HCT116 (cell line): ENCODE measurements at regions not wholly inside any gene's neighbourhood (a gene's known extent, or its start where the extent isn't known, plus 50 kb on each side); places are given as distances from the start of the nearest gene placed in this dataset.

Experiments used
- ATAC-seq: fragments of 200-7000 bp; cut with Tn5 transposase; 2 replicates; pipeline ENCODE4 v1.9.1; 2020; ENCODE audit warnings: mild to moderate bottlenecking, moderate library complexity
- BruUV-seq: library from RNA; stranded (reverse); fragments of 400-500 nt; replicated peaks from 2 replicates; lab custom pipeline; 2021; lab: Mats Ljungman, UMichigan
- CTCF ChIA-PET: fragments of 300-600 bp; sonication (Branson Sonifier 250); formaldehyde crosslinking; loops from one replicate; lab custom pipeline; 2021; ENCODE audit warnings: antibody characterized with exemption; lab: Charles Lee
- POLR2A ChIA-PET: fragments of 300-600, 350-600 bp; sonication (Branson Sonifier 250); formaldehyde crosslinking; loops from one replicate; lab custom pipeline; 2021; ENCODE audit warnings: antibody characterized with exemption; lab: Charles Lee
- RAD21 ChIA-PET, 2 experiments: fragments of 300-600 bp; sonication (Branson Sonifier 250); formaldehyde crosslinking; loops; one replicate each; lab custom pipeline; 2023; ENCODE audit warnings: low total read pairs in 2 of 2; ENCODE audit not compliant: uncharacterized antibody in 2 of 2, unreplicated experiment in 2 of 2, low non-redundant PET in 1 of 2; lab: Charles Lee
- DNase-seq: peaks from one replicate; pipeline ENCODE4 v3.0.0-alpha.2; 2010; ENCODE audit warnings: low read depth, low spot score
- H2AFZ ChIP-seq: fragments of 200-600 bp; shearing (Covaris generic), sonication (generic); 2 replicates; pipeline ENCODE4 v1.6.1; 2017; ENCODE audit warnings: low read depth, mixed run types, mixed read lengths, antibody characterized with exemption, low read length; ENCODE audit not compliant: poor library complexity, severe bottlenecking
- H3K27ac ChIP-seq: 2 replicates; pipeline ENCODE4 v1.5.1; 2012; ENCODE audit warnings: low read depth, low read length
- H3K27me3 ChIP-seq: fragments of 200-600 bp; sonication (generic); 2 replicates; pipeline ENCODE4 v1.6.1; 2016; ENCODE audit warnings: mixed run types, low read length, mixed read lengths; ENCODE audit not compliant: insufficient read depth
- H3K36me3 ChIP-seq, 2 experiments: fragments of 200-500 bp in 1 of 2; fragments of 200-600 bp in 1 of 2; sonication (Bioruptor generic) in 1 of 2; sonication (generic) in 1 of 2; 2 replicates each; pipeline versions ENCODE4 v1.5.1 to v1.6.1; 2014 to 2016; ENCODE audit warnings: low read length in 2 of 2, inconsistent platforms in 1 of 2, mixed read lengths in 1 of 2, mixed run types in 1 of 2; ENCODE audit not compliant: insufficient read depth in 2 of 2, control insufficient read depth in 1 of 2
- H3K4me1 ChIP-seq, 2 experiments: fragments of 200-600 bp in 1 of 2; sonication (generic) in 1 of 2; 2 replicates each; pipeline versions ENCODE4 v1.5.1 to v1.6.1; 2012 to 2017; ENCODE audit warnings: low read length in 2 of 2, inconsistent platforms in 1 of 2, mild to moderate bottlenecking in 1 of 2, mixed read lengths in 1 of 2, mixed run types in 1 of 2, moderate library complexity in 1 of 2; ENCODE audit not compliant: insufficient read depth in 2 of 2, control insufficient read depth in 1 of 2
- H3K4me2 ChIP-seq: fragments of 200-600 bp; sonication (generic); 2 replicates; pipeline ENCODE4 v1.6.1; 2017; ENCODE audit warnings: mixed run types, low read length, mixed read lengths
- H3K4me3 ChIP-seq, 2 experiments: fragments of 200-600 bp in 1 of 2; sonication (generic) in 1 of 2; replicated peaks in 1 of 2; 2 replicates each; pipeline ENCODE4 v1.5.1; 2011 to 2016; ENCODE audit warnings: low read length in 2 of 2, control low read depth in 1 of 2, low read depth in 1 of 2, mild to moderate bottlenecking in 1 of 2, mixed read lengths in 1 of 2, mixed run types in 1 of 2
- H3K79me2 ChIP-seq: fragments of 200-600 bp; sonication (generic); 2 replicates; pipeline ENCODE4 v1.6.1; 2017; ENCODE audit warnings: mild to moderate bottlenecking, mixed run types, low read length, moderate library complexity, mixed read lengths; ENCODE audit not compliant: insufficient read depth
- H3K9ac ChIP-seq: fragments of 200-600 bp; sonication (generic); 2 replicates; pipeline ENCODE4 v1.6.1; 2016; ENCODE audit warnings: low read length, mixed read lengths
- H3K9me2 ChIP-seq: fragments of 200-600 bp; sonication (generic), shearing (Covaris generic); 2 replicates; pipeline ENCODE4 v1.6.1; 2017; ENCODE audit warnings: mixed run types, mild to moderate bottlenecking, moderate library complexity; ENCODE audit not compliant: insufficient read depth
- H3K9me3 ChIP-seq, 2 experiments: fragments of 200-500 bp in 1 of 2; fragments of 200-600 bp in 1 of 2; sonication (Bioruptor generic) in 1 of 2; sonication (generic) in 1 of 2; 2 replicates each; pipeline ENCODE4 v1.6.1; 2014 to 2017; ENCODE audit warnings: low read length in 2 of 2, mixed read lengths in 2 of 2, inconsistent platforms in 1 of 2, low read depth in 1 of 2, mild to moderate bottlenecking in 1 of 2, mixed run types in 1 of 2, moderate library complexity in 1 of 2; ENCODE audit not compliant: control insufficient read depth in 1 of 2, insufficient read depth in 1 of 2
- H4K20me1 ChIP-seq: fragments of 200-600 bp; sonication (generic), shearing (Covaris generic); 2 replicates; pipeline ENCODE4 v1.6.1; 2017; ENCODE audit warnings: mixed run types, mild to moderate bottlenecking, moderate library complexity; ENCODE audit not compliant: insufficient read depth
- CBX3 ChIP-seq: IDR thresholded peaks from 2 replicates; pipeline ENCODE4 v1.6.1; 2012; ENCODE audit warnings: low read depth
- POLR2AphosphoS5 ChIP-seq: IDR thresholded peaks from 2 replicates; pipeline ENCODE4 v1.6.1; 2011; ENCODE audit warnings: mild to moderate bottlenecking, low read depth, low read length, moderate library complexity
- SIN3A ChIP-seq: IDR thresholded peaks from 2 replicates; pipeline ENCODE4 v1.6.1; 2012; ENCODE audit warnings: low read depth
- SP1 ChIP-seq: IDR thresholded peaks from 2 replicates; pipeline ENCODE4 v1.6.1; 2012; ENCODE audit warnings: low read depth
- TCF7L2 ChIP-seq: IDR thresholded peaks from 2 replicates; pipeline ENCODE4 v1.7.0; 2011; ENCODE audit warnings: borderline replicate concordance, inconsistent platforms; ENCODE audit not compliant: insufficient read depth, insufficient read length; ENCODE audit errors: extremely low read depth
- YY1 ChIP-seq: IDR thresholded peaks from 2 replicates; pipeline ENCODE4 v1.6.1; 2011; ENCODE audit warnings: low read length, low read depth, moderate library complexity, mild to moderate bottlenecking; ENCODE audit not compliant: insufficient replicate concordance; ENCODE audit errors: extremely low read depth
- ZFX ChIP-seq: fragments of 450-650 bp; IDR thresholded peaks from 2 replicates; pipeline ENCODE4 v1.6.1; 2017
- ZNF274 ChIP-seq: fragments of 200-500 bp; sonication (Bioruptor generic); IDR thresholded peaks from 2 replicates; pipeline ENCODE4 v1.6.1; 2014; ENCODE audit warnings: mild to moderate bottlenecking, low read depth, low read length, inconsistent platforms
- intact Hi-C: fragments of 100-400 bp; cut with micrococcal nuclease; formaldehyde crosslinking; loops from 2 replicates; pipeline ENCODE4 v1.10.0; 2022
- TF ChIP-seq, protein P1 (sequence below): IDR thresholded peaks from 2 replicates; pipeline ENCODE4 v1.6.1; 2012

DNA sequence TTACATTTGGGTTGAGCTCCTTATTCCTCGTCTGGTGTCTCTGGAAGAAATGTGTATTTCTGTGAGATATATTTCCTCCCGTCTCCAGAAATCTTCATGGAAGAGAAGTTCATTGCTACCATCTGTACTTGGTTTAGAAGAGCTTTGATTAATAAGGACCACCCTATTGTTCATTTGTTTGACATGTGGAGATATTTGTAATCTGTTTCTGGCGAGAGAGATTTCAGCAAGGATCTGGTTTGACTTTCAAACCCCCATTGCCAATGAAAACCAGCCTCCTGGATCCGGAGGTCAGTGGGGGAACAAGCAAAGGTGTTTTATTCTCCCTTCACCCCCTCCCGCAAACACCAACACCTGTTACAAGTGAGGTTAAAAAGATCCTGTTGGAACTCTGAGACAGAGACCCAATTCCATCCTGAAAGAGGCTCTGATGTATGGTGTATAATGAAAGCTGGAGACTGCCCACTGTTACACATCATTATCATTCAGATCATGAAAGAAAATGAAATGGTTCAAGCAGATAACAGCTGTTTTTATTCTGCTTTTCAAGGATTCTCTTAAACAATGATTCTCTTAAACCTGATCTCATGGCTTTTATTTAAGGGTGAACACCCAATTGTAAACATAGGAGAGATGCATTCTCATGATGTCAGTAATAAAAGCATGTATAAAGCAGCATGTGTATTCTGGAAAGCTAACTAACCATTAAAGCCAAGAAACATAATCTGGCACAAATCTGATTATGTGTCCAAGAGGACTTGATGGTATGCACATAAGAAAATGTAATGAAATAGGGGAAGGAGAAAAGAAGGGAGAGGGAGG lies 393.5 kb upstream of the ADGRL2 start:
- no peak for TF ChIP-seq CBX3
- no peak for TF ChIP-seq SIN3A
- TF ChIP-seq, protein P1, sequence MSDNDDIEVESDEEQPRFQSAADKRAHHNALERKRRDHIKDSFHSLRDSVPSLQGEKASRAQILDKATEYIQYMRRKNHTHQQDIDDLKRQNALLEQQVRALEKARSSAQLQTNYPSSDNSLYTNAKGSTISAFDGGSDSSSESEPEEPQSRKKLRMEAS: no peak
- no peak for TF ChIP-seq SP1
- no peak for TF ChIP-seq TCF7L2
- TF ChIP-seq ZFX: no peak
- no peak for TF ChIP-seq POLR2AphosphoS5
- no peak for TF ChIP-seq YY1
- TF ChIP-seq ZNF274: no peak
- Histone ChIP-seq H3K4me3 (no peak overlapping the region), H4K20me1 (no peaks in the 10 kb centered on the region), H3K9me2 (no peaks in the 10 kb centered on the region; the same call in 1 of the 2 replicates), H3K27ac (no peak overlapping the region), H3K9ac (no peak overlapping the region), H3K9me3 (no peaks in the 10 kb centered on the region), H3K36me3 (no peaks in the 10 kb centered on the region), H2AFZ (no peak overlapping the region), H3K4me1 (no peaks in the 10 kb centered on the region), H3K27me3 (no peaks in the 10 kb centered on the region), H3K79me2 (no peaks in the 10 kb centered on the region), H3K4me2 (no peak overlapping the region)
- POLR2A ChIA-PET: no interaction called here
- intact Hi-C loops: no loop called here
- DNase-seq (no peak), ATAC-seq (no peak)
- BruUV-seq: no TSS peak
- RAD21 ChIA-PET: no interaction called here
- CTCF ChIA-PET: no interaction called here
